ENCODE measurements at regions not wholly inside any gene's neighbourhood (a gene's known extent, or its start where the extent isn't known, plus 50 kb on each side); places are given as distances from the start of the nearest gene placed in this dataset.
"Not testable (repeated sequence)": the region's sequence is repeated elsewhere in the genome, so short reads cannot be mapped to it uniquely, and the experiment has no call there.

DNA sequence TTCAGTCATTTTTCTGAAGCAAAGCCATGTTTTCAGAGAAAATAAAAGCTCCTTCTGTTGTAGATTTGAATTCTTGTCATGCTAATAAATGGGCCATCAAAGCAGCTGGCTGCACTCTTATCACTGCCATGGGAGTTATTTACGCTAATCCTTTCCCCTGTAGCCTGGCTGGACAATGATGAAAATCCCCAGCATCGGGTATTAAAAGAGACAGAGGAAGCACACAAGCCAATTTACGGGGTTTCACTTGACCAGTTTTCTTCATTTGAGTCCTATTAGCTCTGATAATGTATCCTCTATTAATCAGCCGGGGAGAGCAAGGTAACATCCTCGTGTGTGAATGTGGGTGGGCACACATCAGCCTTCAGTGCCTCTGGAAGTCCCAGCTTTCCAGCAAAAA lies 470.2 kb upstream of the API5 start:
- DNase-seq (ENCODE audit: low spot score) = no peak

DNA sequence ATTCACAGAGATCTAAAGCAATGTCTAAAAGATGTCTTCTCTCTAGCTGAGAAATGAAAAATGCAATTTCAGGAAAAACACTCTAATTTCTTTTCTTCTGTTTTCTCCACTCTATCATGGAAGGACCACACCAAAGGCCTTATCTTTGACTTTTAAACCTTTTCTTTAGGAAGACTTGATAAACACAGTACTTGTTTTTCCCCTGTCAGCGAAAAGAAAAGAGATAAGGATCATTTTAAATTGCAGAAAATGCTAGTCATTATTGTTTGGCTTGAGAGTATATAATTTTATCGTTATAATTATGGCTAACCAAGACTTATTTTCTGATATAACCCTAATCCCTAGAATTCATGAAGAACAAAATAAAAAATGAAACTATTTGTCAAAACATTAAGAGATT lies 462.4 kb upstream of the API5 start:
- no peak for DNase-seq (ENCODE audit: low spot score)

DNA sequence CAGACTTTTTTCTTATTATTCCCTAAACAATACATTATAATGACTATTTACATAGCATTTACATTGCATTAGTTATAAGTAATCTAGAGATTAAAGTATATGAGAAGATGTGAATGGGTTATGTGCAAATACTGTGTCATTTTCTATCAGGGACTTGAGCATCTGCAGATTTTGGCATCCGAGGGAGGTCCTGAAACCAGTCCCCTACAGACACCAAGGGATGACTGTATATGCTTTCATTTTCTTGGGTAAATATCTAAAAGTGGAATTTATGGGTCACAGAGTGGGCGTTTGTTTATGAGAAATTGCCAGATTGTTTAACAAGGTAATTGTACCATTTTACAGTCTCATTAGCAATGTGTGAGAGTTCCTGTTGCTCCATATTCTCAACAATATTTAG lies 454.5 kb upstream of the API5 start:
- no peak for DNase-seq (ENCODE audit: low spot score)

- DNase-seq (ENCODE audit: low spot score) = no peak
Observed at GRCh38 chr11:42870480-42870879, 441.3 kb upstream of the API5 start.

DNA sequence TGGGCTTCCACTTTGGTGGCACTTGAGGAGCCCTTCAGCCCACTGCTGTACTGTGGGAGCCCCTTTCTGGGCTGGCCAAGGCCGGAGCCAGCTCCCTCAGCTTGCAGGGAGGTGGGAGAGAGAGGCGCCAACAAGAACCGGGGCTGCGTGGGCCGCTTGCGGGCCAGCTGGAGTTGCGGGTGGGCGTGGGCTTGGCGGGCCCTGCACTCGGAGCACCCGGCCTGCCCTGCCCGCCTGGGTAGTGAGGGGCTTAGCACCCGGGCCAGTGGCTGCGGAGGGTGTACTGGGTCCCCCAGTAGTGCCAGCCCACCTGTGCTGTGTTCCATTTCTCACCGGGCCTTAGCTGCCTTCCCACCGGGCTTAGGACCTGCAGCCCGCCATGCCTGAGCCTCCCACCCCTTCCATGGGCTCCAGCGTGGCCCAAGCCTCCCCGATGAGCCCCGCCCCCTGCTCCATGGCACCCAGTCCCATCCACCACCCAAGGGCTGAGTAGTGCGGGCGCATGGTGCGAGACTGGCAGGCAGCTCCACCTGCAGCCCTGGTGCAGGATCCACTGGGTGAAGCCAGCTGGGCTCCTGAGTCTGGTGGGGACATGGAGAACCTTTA lies 437.9 kb upstream of the API5 start:
- not testable (repeated sequence) for DNase-seq (ENCODE audit: low spot score)

- not testable (repeated sequence) for DNase-seq (ENCODE audit: low spot score)
Observed at GRCh38 chr11:42881335-42881734, 430.5 kb upstream of the API5 start.

- no peak for DNase-seq (ENCODE audit: low spot score)
Observed at GRCh38 chr11:42890773-42891172, 421.0 kb upstream of the API5 start.

- DNase-seq (ENCODE audit: low spot score) = no peak
Observed at GRCh38 chr11:42901084-42901483, 410.7 kb upstream of the API5 start.

- no peak for DNase-seq (ENCODE audit: low spot score)
Observed at GRCh38 chr11:42906226-42906625, 405.6 kb upstream of the API5 start.

DNA sequence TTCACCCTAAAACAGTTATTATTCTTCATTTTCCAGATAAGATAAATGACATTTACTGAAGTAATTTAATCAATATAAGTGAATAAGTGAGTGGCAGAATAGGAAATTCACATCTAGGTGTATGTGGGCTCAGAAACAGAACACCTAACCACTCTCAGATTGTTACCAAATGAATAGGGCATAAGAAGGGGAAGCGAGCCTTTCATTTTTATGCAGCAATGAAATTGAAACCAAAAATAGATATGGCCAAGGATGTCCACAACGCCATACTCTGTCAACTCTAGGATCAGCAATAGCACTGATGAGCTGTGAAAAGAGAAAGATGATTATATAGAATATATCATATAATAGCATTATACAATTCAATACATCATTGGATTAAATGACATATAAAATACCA lies 398.1 kb upstream of the API5 start:
- no peak for DNase-seq (ENCODE audit: low spot score)

GRCh38 chr11:42923651-42924050 lies 388.1 kb upstream of the API5 start:
- DNase-seq (ENCODE audit: low spot score) = no peak

DNA sequence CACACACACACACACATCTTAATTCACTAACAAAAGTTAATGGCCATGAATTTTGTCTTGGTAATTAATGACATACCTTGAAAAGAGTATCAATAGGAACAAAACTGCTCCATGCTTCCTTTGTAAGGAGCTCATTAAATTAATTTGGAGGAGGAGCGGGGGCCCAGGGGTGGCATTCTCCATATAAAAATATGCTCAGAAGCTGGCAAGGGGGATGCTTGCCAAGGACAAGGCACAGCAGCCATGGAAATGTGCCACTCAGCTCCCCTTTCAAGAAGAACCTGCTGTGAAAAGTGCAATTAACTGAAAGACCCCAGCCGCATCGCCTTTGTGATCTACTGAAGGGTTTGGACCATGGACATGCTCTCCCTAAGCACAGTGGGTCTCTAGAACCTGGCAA lies 385.9 kb upstream of the API5 start:
- DNase-seq (ENCODE audit: low spot score) = no peak

DNA sequence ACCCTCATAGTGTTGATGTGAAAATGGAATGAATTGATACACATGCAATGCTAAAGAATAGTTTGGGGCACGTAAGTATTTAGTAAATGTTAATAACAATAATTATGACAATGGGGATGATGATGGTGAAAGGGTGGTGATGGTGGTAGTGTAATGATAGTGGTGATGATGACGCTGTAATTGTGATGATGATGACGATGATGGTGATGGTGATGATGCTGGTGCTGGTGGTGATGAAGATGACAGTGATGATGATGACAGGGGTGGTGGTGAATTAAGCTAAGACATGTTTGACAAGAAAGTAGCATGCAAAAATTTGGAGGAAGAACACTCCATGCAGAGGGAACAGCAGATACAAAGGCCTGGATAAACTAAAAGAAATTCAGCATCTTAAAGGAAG lies 364.4 kb upstream of the API5 start:
- DNase-seq (ENCODE audit: low spot score) = no peak

GRCh38 chr11:42949738-42950376 lies 361.9 kb upstream of the API5 start:
- DNase-seq (ENCODE audit: low spot score) = not testable (repeated sequence)

- no peak for DNase-seq (ENCODE audit: low spot score)
Observed at GRCh38 chr11:42951266-42951665, 360.5 kb upstream of the API5 start.

- no peak for DNase-seq (ENCODE audit: low spot score)
Observed at GRCh38 chr11:42957831-42958230, 354.0 kb upstream of the API5 start.

- DNase-seq (ENCODE audit: low spot score) = no peak
Observed at GRCh38 chr11:42958635-42959034, 353.2 kb upstream of the API5 start.

GRCh38 chr11:42960521-42961088 lies 351.2 kb upstream of the API5 start:
- no peak for DNase-seq (ENCODE audit: low spot score)

- DNase-seq (ENCODE audit: low spot score) = no peak
Observed at GRCh38 chr11:42967653-42968052, 344.1 kb upstream of the API5 start.

DNA sequence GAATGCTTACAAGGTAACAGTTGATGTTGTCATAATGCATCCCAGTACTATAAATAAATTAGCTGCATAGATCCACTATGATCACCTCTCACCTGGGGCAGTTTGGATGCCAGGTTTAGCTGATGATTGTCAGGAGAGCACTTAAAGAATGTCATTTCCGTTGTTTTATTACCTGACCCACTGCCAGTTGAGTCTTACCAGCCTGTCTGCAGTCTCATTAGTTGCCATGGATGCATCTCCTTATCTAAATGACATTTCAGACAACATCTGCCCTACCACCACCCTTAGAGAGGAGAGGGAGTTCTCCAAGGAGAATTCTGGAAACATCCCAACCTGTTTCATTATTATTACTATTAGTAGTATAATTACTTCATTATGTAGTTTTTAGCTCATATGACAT lies 339.1 kb upstream of the API5 start:
- DNase-seq (ENCODE audit: low spot score) = no peak

GRCh38 chr11:42974510-42975179 lies 337.2 kb upstream of the API5 start:
- no peak for DNase-seq (ENCODE audit: low spot score)

GRCh38 chr11:42975180-42975529 lies 336.6 kb upstream of the API5 start:
- no peak for DNase-seq (ENCODE audit: low spot score)

DNA sequence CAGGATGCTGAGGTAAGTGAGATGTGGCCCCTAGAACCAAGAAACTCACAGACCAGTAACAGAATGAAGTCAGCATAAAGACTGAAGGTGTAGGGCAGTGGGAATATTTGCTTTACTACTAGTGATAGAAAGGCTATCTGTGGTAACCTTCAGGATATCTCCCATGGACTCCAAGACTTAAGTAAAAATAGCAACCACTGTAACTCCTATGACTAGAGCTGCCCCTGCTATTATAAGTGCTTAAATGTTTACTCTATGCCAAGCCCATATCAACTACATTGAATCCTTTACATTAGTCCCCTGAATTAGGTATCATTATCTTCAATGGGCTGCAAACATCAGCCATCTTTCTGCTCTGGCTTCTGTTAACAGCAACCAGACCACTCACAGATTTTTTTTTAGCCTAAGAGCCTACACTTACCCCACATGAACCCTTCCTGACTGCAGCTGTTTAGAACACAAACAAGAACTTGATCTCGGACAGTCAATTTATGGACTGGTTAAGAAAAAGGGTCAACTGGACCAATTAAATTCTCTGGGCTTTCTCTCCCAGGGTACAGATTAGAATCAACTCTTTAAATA lies 335.1 kb upstream of the API5 start:
- DNase-seq (ENCODE audit: low spot score) = no peak
